ENCODE measurements at regions not wholly inside any gene's neighbourhood (a gene's known extent, or its start where the extent isn't known, plus 50 kb on each side); places are given as distances from the start of the nearest gene placed in this dataset.

- no peak for TF ChIP-seq CTCF (IDR thresholded peaks at IDR 0.05; ENCODE audit: low read depth, low read length, missing control alignments)
- Histone ChIP-seq H3K27me3 (replicated peaks) (no peaks in the 10 kb centered on the region), H3K36me3 (replicated peaks) (no peaks in the 10 kb centered on the region), H3K27ac (no peak overlapping the region), H3K4me3 (ENCODE audit: low read depth, low read length) (no peak overlapping the region)
- DNase-seq = no peak
- in situ Hi-C loops (cut with HindIII; ENCODE audit: low pct_ligation_motif_present, low sequenced_read_pairs) = no loop called here
These were observed 232.5 kb upstream of the SYNDIG1 start for GRCh38 chr20:24236963-24237362.

GRCh38 chr20:24236201-24236600 lies 233.2 kb upstream of the SYNDIG1 start:
- H3K27ac ChIP-seq = no peak overlapping the region
- H3K27me3 ChIP-seq (replicated peaks) = no peaks in the 10 kb centered on the region
- in situ Hi-C loops (cut with HindIII; ENCODE audit: low pct_ligation_motif_present, low sequenced_read_pairs) = no loop called here
- H3K36me3 ChIP-seq (replicated peaks) = no peaks in the 10 kb centered on the region
- no peak for DNase-seq
- no peak overlapping the region for H3K4me3 ChIP-seq (ENCODE audit: low read depth, low read length)
- TF ChIP-seq CTCF (IDR thresholded peaks at IDR 0.05; ENCODE audit: low read depth, low read length, missing control alignments) = no peak

GRCh38 chr20:24235296-24236175 lies 233.9 kb upstream of the SYNDIG1 start:
- no peak for DNase-seq
- Histone ChIP-seq H3K27ac (no peak overlapping the region), H3K36me3 (replicated peaks) (no peaks in the 10 kb centered on the region), H3K27me3 (replicated peaks) (no peaks in the 10 kb centered on the region), H3K4me3 (ENCODE audit: low read depth, low read length) (no peak overlapping the region)
- in situ Hi-C loops (cut with HindIII; ENCODE audit: low pct_ligation_motif_present, low sequenced_read_pairs) = no loop called here
- no peak for TF ChIP-seq CTCF (IDR thresholded peaks at IDR 0.05; ENCODE audit: low read depth, low read length, missing control alignments)

- in situ Hi-C loops (cut with HindIII; ENCODE audit: low pct_ligation_motif_present, low sequenced_read_pairs) = no loop called here
- H3K36me3 ChIP-seq (replicated peaks) = no peaks in the 10 kb centered on the region
- no peak overlapping the region for H3K27ac ChIP-seq
- H3K27me3 ChIP-seq (replicated peaks) = no peaks in the 10 kb centered on the region
- no peak overlapping the region for H3K4me3 ChIP-seq (ENCODE audit: low read depth, low read length)
- DNase-seq = no peak
- no peak for TF ChIP-seq CTCF (IDR thresholded peaks at IDR 0.05; ENCODE audit: low read depth, low read length, missing control alignments)
These were observed 239.0 kb upstream of the GGTLC1 start for GRCh38 chr20:24227600-24227999.

GRCh38 chr20:24212494-24212893 lies 223.9 kb upstream of the GGTLC1 start:
- no peaks in the 10 kb centered on the region for H3K27me3 ChIP-seq (replicated peaks)
- in situ Hi-C loops (cut with HindIII; ENCODE audit: low pct_ligation_motif_present, low sequenced_read_pairs) = no loop called here
- H3K36me3 ChIP-seq (replicated peaks) = no peaks in the 10 kb centered on the region
- DNase-seq = no peak
- H3K27ac ChIP-seq = no peak overlapping the region
- no peak for TF ChIP-seq CTCF (IDR thresholded peaks at IDR 0.05; ENCODE audit: low read depth, low read length, missing control alignments)
- H3K4me3 ChIP-seq (ENCODE audit: low read depth, low read length) = no peak overlapping the region

GRCh38 chr20:24211972-24212371 lies 223.4 kb upstream of the GGTLC1 start:
- no peak for DNase-seq
- Histone ChIP-seq H3K36me3 (replicated peaks) (no peaks in the 10 kb centered on the region), H3K27me3 (replicated peaks) (no peaks in the 10 kb centered on the region), H3K4me3 (ENCODE audit: low read depth, low read length) (no peak overlapping the region), H3K27ac (no peak overlapping the region)
- in situ Hi-C loops (cut with HindIII; ENCODE audit: low pct_ligation_motif_present, low sequenced_read_pairs) = no loop called here
- no peak for TF ChIP-seq CTCF (IDR thresholded peaks at IDR 0.05; ENCODE audit: low read depth, low read length, missing control alignments)

All from brain microvascular endothelial cell (primary cell).